Chondrocyte (in vitro differentiated cells): ENCODE measurements at regions not wholly inside any gene's neighbourhood (a gene's known extent, or its start where the extent isn't known, plus 50 kb on each side); places are given as distances from the start of the nearest gene placed in this dataset.

Experiments used
- DNase-seq: peaks from one replicate; pipeline ENCODE4 v3.0.0; 2021; ENCODE audit warnings: mixed read lengths, low spot score
- H3K27ac Mint-ChIP-seq: one replicate; pipeline ENCODE4 v1.8.0; 2021; ENCODE audit warnings: mild to moderate bottlenecking, moderate library complexity, mixed read lengths; ENCODE audit not compliant: unreplicated experiment
- H3K27me3 Mint-ChIP-seq: 2 replicates; pipeline ENCODE4 v1.8.0; 2021; ENCODE audit warnings: low read depth, mixed read lengths
- H3K36me3 Mint-ChIP-seq: 2 replicates; pipeline ENCODE4 v1.8.0; 2021; ENCODE audit warnings: low read depth, mixed read lengths
- H3K4me1 Mint-ChIP-seq: 2 replicates; pipeline ENCODE4 v1.8.0; 2021; ENCODE audit warnings: low read depth, mild to moderate bottlenecking, mixed read lengths
- H3K4me3 Mint-ChIP-seq: one replicate; pipeline ENCODE4 v1.8.0; 2021; ENCODE audit warnings: mild to moderate bottlenecking, moderate library complexity, mixed read lengths; ENCODE audit not compliant: unreplicated experiment
- H3K9me3 Mint-ChIP-seq: 2 replicates; pipeline ENCODE4 v1.8.0; 2021; ENCODE audit warnings: low read depth, mixed read lengths
- CTCF ChIP-seq: fragments of 200-600 bp; sonication (generic); IDR thresholded peaks from 2 replicates; pipeline ENCODE4 v1.5.0; 2021; ENCODE audit warnings: antibody characterized with exemption, mild to moderate bottlenecking, moderate library complexity

GRCh38 chr14:86527312-86527711, 997.4 kb downstream of the FLRT2 start:
- no peaks in the 10 kb centered on the region for H3K27me3 Mint-ChIP-seq
- DNase-seq = no peak
- H3K4me1 Mint-ChIP-seq = no peaks in the 10 kb centered on the region
- no peak overlapping the region for H3K27ac Mint-ChIP-seq
- no peak for TF ChIP-seq CTCF
- H3K9me3 Mint-ChIP-seq = peaks cover 4% of the 10 kb centered on the region
- no peaks in the 10 kb centered on the region for H3K36me3 Mint-ChIP-seq
- no peak overlapping the region for H3K4me3 Mint-ChIP-seq

- no peaks in the 10 kb centered on the region for H3K36me3 Mint-ChIP-seq
- H3K9me3 Mint-ChIP-seq = no peaks in the 10 kb centered on the region
- H3K27me3 Mint-ChIP-seq = no peaks in the 10 kb centered on the region
- TF ChIP-seq CTCF = no peak
- no peak overlapping the region for H3K4me3 Mint-ChIP-seq
- peaks cover 5% of the 10 kb centered on the region for H3K4me1 Mint-ChIP-seq
- DNase-seq = no peak
- no peak overlapping the region for H3K27ac Mint-ChIP-seq
Measured at GRCh38 chr14:86525673-86526072, 995.7 kb downstream of the FLRT2 start.

GRCh38 chr14:86521843-86522242, 991.9 kb downstream of the FLRT2 start:
- Mint-ChIP-seq H3K27ac (no peak overlapping the region), H3K4me1 (peaks cover 5% of the 10 kb centered on the region), H3K4me3 (no peak overlapping the region), H3K36me3 (no peaks in the 10 kb centered on the region), H3K9me3 (no peaks in the 10 kb centered on the region), H3K27me3 (no peaks in the 10 kb centered on the region)
- no peak for TF ChIP-seq CTCF
- DNase-seq = no peak

GRCh38 chr14:86521031-86521730, 991.2 kb downstream of the FLRT2 start:
- Mint-ChIP-seq H3K9me3 (no peaks in the 10 kb centered on the region), H3K27me3 (no peaks in the 10 kb centered on the region)

GRCh38 chr14:86518298-86518697, 988.4 kb downstream of the FLRT2 start:
- H3K36me3 Mint-ChIP-seq = no peaks in the 10 kb centered on the region
- DNase-seq = no peak
- H3K9me3 Mint-ChIP-seq = no peaks in the 10 kb centered on the region
- TF ChIP-seq CTCF = no peak
- no peak overlapping the region for H3K27ac Mint-ChIP-seq
- H3K27me3 Mint-ChIP-seq = no peaks in the 10 kb centered on the region
- no peak overlapping the region for H3K4me3 Mint-ChIP-seq
- peaks cover 5% of the 10 kb centered on the region for H3K4me1 Mint-ChIP-seq

More at GRCh38 chr14:86521031-86521730, 991.2 kb downstream of the FLRT2 start:
- Mint-ChIP-seq H3K4me3 (no peak overlapping the region), H3K4me1 (peaks cover 5% of the 10 kb centered on the region), H3K27ac (no peak overlapping the region), H3K36me3 (no peaks in the 10 kb centered on the region)
- TF ChIP-seq CTCF = no peak
- DNase-seq = no peak
